Keratinocyte (primary cell): ENCODE measurements at regions not wholly inside any gene's neighbourhood (a gene's known extent, or its start where the extent isn't known, plus 50 kb on each side); places are given as distances from the start of the nearest gene placed in this dataset.

ENCODE experiments used
- EZH2 ChIP-seq: IDR thresholded peaks from one replicate; pipeline ENCODE4 v1.6.1; 2012; ENCODE audit warnings: inconsistent platforms, mild to moderate bottlenecking, low read length, moderate library complexity
- TF ChIP-seq, protein P1 (sequence below), 3 experiments: IDR thresholded peaks in 1 of 3; conservative IDR thresholded peaks in 1 of 3; optimal IDR thresholded peaks in 1 of 3; 2 replicates in 2 of 3; 3 replicates in 1 of 3; pipeline versions ENCODE3 to v1.5.1; 2011; ENCODE audit warnings: low read length in 3 of 3, mild to moderate bottlenecking in 3 of 3, moderate library complexity in 2 of 3, control low read depth in 1 of 3, inconsistent platforms in 1 of 3; ENCODE audit not compliant: insufficient read depth in 2 of 3; ENCODE audit errors: extremely low read depth in 1 of 3

DNA sequence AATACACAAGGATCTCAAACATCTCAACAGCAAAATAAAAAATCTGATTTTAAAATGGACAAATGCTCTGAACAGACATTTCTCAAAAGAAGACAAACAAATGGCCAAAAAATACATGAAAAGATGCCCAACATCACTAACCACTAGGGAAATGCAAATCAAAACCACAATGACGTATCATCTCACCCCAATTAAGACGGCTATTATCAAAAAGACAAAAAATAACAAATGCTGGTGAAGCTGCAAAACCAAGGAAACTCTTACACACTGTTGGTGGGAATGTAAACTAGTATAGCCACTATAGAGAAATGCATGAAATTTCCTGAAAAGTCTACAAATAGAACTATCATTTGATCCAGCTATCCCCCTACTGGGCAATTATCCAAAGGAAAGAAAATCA, 145.0 kb downstream of the BTG1 start:
- TF ChIP-seq, protein P1, sequence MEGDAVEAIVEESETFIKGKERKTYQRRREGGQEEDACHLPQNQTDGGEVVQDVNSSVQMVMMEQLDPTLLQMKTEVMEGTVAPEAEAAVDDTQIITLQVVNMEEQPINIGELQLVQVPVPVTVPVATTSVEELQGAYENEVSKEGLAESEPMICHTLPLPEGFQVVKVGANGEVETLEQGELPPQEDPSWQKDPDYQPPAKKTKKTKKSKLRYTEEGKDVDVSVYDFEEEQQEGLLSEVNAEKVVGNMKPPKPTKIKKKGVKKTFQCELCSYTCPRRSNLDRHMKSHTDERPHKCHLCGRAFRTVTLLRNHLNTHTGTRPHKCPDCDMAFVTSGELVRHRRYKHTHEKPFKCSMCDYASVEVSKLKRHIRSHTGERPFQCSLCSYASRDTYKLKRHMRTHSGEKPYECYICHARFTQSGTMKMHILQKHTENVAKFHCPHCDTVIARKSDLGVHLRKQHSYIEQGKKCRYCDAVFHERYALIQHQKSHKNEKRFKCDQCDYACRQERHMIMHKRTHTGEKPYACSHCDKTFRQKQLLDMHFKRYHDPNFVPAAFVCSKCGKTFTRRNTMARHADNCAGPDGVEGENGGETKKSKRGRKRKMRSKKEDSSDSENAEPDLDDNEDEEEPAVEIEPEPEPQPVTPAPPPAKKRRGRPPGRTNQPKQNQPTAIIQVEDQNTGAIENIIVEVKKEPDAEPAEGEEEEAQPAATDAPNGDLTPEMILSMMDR (optimal IDR thresholded peaks at IDR 0.05 in 1 of 3, IDR thresholded peaks at IDR 0.05 in 1 of 3, conservative IDR thresholded peaks at IDR 0.05 in 1 of 3; ENCODE audit: extremely low read depth in 1 of 3, insufficient read depth in 2 of 3, low read length in 3 of 3) = no peak
- TF ChIP-seq EZH2 = no peak
